ENCODE measurements at regions not wholly inside any gene's neighbourhood (a gene's known extent, or its start where the extent isn't known, plus 50 kb on each side); places are given as distances from the start of the nearest gene placed in this dataset.

DNA sequence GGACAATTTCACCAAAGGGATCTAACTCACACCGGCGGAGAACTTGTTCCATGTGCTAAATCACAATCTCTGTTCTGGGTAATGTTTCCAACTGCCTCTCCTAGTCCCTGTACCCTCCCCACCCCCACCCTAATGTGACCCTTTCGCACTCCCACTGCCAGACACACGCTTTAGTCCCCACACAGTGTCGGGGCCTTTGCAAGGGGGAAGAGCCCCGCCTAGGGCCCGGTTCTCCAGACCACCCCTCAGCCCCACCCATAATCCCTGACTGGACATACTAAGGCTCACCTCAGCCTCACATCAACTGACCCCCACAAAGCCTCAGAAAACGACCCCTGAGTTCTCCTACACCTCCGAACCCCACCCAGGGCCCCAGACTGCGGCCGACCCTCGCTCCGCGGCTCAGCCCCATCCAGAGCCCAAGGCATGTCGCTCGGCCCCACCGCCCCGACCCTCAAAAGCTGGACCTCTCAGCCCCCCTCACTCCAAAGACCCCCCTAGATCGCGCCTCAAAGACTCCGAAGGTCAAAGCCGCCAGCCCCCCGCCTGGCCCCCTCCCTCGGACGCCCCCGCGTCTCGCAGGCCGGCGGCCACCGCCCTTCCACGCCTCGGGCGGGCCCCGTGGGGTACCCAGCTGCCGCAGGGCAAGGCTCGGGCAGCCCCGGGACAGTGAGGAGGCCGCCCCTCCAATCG, 72.0 kb upstream of the MAP4 start:
- CTCF ChIA-PET: interaction anchor here (0.7 to 2.0 kb wide), 8 partner anchors 20 to 106 kb away, joined by 3 to 18 read pairs (median 4); no protein-coding TSS in a partner anchor
- Mint-ChIP-seq H3K36me3 (ENCODE audit: insufficient read depth, unreplicated experiment) (peaks cover 30% of the 10 kb centered on the region), H3K27ac (ENCODE audit: low read depth, unreplicated experiment) (peak overlapping the region; percentile 94), H3K9me3 (ENCODE audit: unreplicated experiment) (no peaks in the 10 kb centered on the region), H3K4me1 (ENCODE audit: insufficient read depth, unreplicated experiment) (peaks cover 28% of the 10 kb centered on the region), H3K27me3 (ENCODE audit: insufficient read depth, unreplicated experiment) (no peaks in the 10 kb centered on the region), H3K4me3 (ENCODE audit: unreplicated experiment) (peak overlapping the region; percentile 96)
- DNase-seq (ENCODE audit: unreplicated experiment): peak; percentile 49
- TF ChIP-seq, protein P1, sequence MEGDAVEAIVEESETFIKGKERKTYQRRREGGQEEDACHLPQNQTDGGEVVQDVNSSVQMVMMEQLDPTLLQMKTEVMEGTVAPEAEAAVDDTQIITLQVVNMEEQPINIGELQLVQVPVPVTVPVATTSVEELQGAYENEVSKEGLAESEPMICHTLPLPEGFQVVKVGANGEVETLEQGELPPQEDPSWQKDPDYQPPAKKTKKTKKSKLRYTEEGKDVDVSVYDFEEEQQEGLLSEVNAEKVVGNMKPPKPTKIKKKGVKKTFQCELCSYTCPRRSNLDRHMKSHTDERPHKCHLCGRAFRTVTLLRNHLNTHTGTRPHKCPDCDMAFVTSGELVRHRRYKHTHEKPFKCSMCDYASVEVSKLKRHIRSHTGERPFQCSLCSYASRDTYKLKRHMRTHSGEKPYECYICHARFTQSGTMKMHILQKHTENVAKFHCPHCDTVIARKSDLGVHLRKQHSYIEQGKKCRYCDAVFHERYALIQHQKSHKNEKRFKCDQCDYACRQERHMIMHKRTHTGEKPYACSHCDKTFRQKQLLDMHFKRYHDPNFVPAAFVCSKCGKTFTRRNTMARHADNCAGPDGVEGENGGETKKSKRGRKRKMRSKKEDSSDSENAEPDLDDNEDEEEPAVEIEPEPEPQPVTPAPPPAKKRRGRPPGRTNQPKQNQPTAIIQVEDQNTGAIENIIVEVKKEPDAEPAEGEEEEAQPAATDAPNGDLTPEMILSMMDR (IDR thresholded peaks at IDR 0.05; ENCODE audit: unreplicated experiment): no peak
- intact Hi-C loops (cut with micrococcal nuclease): loop anchor here (5.0 to 10.0 kb wide), 2 partner anchors 73 to 96 kb away; partner anchors contain the start of gene MAP4
- POLR2A ChIA-PET: interaction anchor here (0.5 to 5.0 kb wide), 35 partner anchors 8 to 805 kb away, joined by 3 to 41 read pairs (median 4); partner anchors contain the start of genes CCDC51, CDC25A, ELP6 and KIF9
- no TSS peak for BruUV-seq (replicated peaks)

DNA sequence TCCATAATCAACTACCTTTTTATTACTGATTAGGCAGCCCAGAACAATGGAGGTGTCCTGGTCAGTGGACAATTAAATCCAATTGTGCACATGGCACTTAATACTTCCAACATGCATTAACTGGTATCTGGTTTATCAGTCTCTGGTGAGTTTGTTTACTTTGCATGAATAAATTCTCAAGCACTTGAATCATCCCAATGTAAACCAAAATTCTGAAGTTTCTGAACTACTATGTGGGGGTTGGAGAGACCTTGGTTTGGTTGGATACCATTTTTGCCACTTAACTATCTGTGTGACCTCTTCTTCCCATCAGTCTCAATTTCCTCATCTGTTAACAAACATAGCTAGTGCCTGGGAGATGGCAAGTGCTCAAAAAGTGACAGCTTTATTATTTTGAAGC, 70.5 kb upstream of the MAP4 start:
- no TSS peak for BruUV-seq (replicated peaks)
- H3K27ac Mint-ChIP-seq (ENCODE audit: low read depth, unreplicated experiment): peak overlapping the region; percentile 94
- H3K9me3 Mint-ChIP-seq (ENCODE audit: unreplicated experiment): no peaks in the 10 kb centered on the region
- TF ChIP-seq, protein P1 (IDR thresholded peaks at IDR 0.05; ENCODE audit: unreplicated experiment): no peak
- CTCF ChIA-PET: interaction anchor here (0.6 to 1.6 kb wide), 7 partner anchors 19 to 414 kb away, joined by 3 to 7 read pairs (median 4); no protein-coding TSS in a partner anchor
- intact Hi-C loops (cut with micrococcal nuclease): loop anchor here (1.0 to 10.0 kb wide), 3 partner anchors 65 to 94 kb away; partner anchors contain the start of gene MAP4
- DNase-seq (ENCODE audit: unreplicated experiment): peak; percentile 28
- peak overlapping the region; percentile 96 for H3K4me3 Mint-ChIP-seq (ENCODE audit: unreplicated experiment)
- no peaks in the 10 kb centered on the region for H3K27me3 Mint-ChIP-seq (ENCODE audit: insufficient read depth, unreplicated experiment)
- POLR2A ChIA-PET: interaction anchor here (0.5 to 5.0 kb wide), 15 partner anchors 12 to 1341 kb away, joined by 3 to 41 read pairs (median 5); partner anchors contain the start of gene DHX30
- peaks cover 30% of the 10 kb centered on the region for H3K36me3 Mint-ChIP-seq (ENCODE audit: insufficient read depth, unreplicated experiment)
- H3K4me1 Mint-ChIP-seq (ENCODE audit: insufficient read depth, unreplicated experiment): peaks cover 34% of the 10 kb centered on the region

DNA sequence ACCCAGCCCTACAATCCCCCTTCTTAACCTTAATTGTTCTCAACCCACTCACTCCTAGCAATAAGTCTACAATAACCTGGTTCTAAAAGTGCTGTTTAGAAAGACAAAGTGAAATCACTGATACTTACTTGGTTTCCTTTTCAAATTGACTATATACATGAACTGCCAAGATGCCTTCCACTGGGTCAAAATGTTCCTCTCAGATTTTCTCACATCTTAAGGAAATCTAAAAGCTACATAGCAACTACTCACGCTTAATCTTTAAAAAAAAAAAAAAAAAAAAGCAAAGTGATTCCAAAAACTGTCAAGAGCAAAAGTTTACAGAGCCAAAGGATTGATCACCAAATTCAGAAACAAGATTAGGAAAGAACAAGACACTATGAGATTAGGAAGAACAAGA, 68.7 kb upstream of the MAP4 start:
- H3K4me3 Mint-ChIP-seq (ENCODE audit: unreplicated experiment): no peak overlapping the region
- no TSS peak for BruUV-seq (replicated peaks)
- no peaks in the 10 kb centered on the region for H3K27me3 Mint-ChIP-seq (ENCODE audit: insufficient read depth, unreplicated experiment)
- intact Hi-C loops (cut with micrococcal nuclease): loop anchor here (5.0 to 10.0 kb wide), 2 partner anchors 70 to 93 kb away; partner anchors contain the start of gene MAP4
- POLR2A ChIA-PET: no interaction called here
- CTCF ChIA-PET: interaction anchor here (0.6 to 1.2 kb wide), 2 partner anchors 259 to 260 kb away, joined by 3 read pairs; no protein-coding TSS in a partner anchor
- H3K36me3 Mint-ChIP-seq (ENCODE audit: insufficient read depth, unreplicated experiment): peaks cover 34% of the 10 kb centered on the region
- no peaks in the 10 kb centered on the region for H3K9me3 Mint-ChIP-seq (ENCODE audit: unreplicated experiment)
- DNase-seq (ENCODE audit: unreplicated experiment): no peak
- peaks cover 33% of the 10 kb centered on the region for H3K4me1 Mint-ChIP-seq (ENCODE audit: insufficient read depth, unreplicated experiment)
- peak overlapping the region; percentile 35 for H3K27ac Mint-ChIP-seq (ENCODE audit: low read depth, unreplicated experiment)
- TF ChIP-seq, protein P1 (IDR thresholded peaks at IDR 0.05; ENCODE audit: unreplicated experiment): no peak

DNA sequence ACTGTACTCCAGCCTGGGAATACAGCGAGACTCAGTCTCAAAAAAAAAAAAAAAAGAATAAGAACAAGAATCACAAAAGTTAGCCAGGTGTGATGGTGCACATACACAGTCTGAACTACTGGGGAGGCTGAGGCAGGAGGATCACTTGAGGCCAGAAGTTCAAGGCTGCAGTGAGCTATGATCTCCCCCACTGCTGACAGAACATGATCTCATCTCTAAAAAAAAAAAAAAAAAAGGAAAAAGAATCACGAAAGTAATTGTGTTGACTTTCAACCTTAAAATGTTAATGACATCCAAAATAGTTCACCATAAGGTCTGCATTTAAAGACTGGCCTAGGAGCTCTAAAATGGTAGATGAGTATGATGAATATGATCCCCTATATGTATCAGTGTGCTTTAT, 68.0 kb upstream of the MAP4 start:
- Mint-ChIP-seq H3K27me3 (ENCODE audit: insufficient read depth, unreplicated experiment) (no peaks in the 10 kb centered on the region), H3K4me3 (ENCODE audit: unreplicated experiment) (no peak overlapping the region), H3K9me3 (ENCODE audit: unreplicated experiment) (no peaks in the 10 kb centered on the region), H3K36me3 (ENCODE audit: insufficient read depth, unreplicated experiment) (peaks cover 32% of the 10 kb centered on the region), H3K4me1 (ENCODE audit: insufficient read depth, unreplicated experiment) (peaks cover 31% of the 10 kb centered on the region), H3K27ac (ENCODE audit: low read depth, unreplicated experiment) (peak overlapping the region; percentile 35)
- no peak for DNase-seq (ENCODE audit: unreplicated experiment)
- intact Hi-C loops (cut with micrococcal nuclease): loop anchor here (10.0 kb wide), 1 partner anchor 69 kb away; the partner anchor contains the start of gene MAP4
- TF ChIP-seq, protein P1 (IDR thresholded peaks at IDR 0.05; ENCODE audit: unreplicated experiment): no peak
- CTCF ChIA-PET: interaction anchor here (0.6 to 1.4 kb wide), 4 partner anchors 67 to 259 kb away, joined by 3 read pairs; no protein-coding TSS in a partner anchor
- no TSS peak for BruUV-seq (replicated peaks)
- POLR2A ChIA-PET: interaction anchor here (0.5 kb wide), 1 partner anchor 763 kb away, joined by 3 read pairs; no protein-coding TSS in a partner anchor
